Endothelial cell of umbilical vein (primary cell): ENCODE measurements at regions not wholly inside any gene's neighbourhood (a gene's known extent, or its start where the extent isn't known, plus 50 kb on each side); places are given as distances from the start of the nearest gene placed in this dataset.

Experiments
- BruUV-seq: library from RNA; stranded (reverse); fragments of 400-500 nt; replicated peaks from 2 replicates; lab custom pipeline; 2021; lab: Mats Ljungman, UMichigan
- CTCF ChIA-PET: fragments of 300-600, 350-600 bp; sonication (Branson Sonifier 250); formaldehyde crosslinking; loops from one replicate; lab custom pipeline; 2021; ENCODE audit warnings: antibody characterized with exemption, inconsistent platforms; lab: Charles Lee
- POLR2A ChIA-PET: fragments of 300-600, 350-600 bp; sonication (Branson Sonifier 250); formaldehyde crosslinking; loops from one replicate; lab custom pipeline; 2021; ENCODE audit warnings: antibody characterized with exemption, inconsistent platforms; lab: Charles Lee
- DNase-seq: peaks from one replicate; pipeline ENCODE4 v3.0.0-alpha.2; 2011; ENCODE audit warnings: low read depth, low spot score
- FAIRE-seq: peaks from 2 replicates; lab custom pipeline; 2011; peaks lifted over from hg19 to GRCh38; lab: Jason Lieb, UNC
- H2AFZ ChIP-seq: 2 replicates; pipeline ENCODE4 v1.6.0; 2012; ENCODE audit warnings: low read depth, low read length, control low read depth, inconsistent platforms
- H3K27ac ChIP-seq: 2 replicates; pipeline ENCODE4 v1.5.1; 2011; ENCODE audit warnings: low read depth, mild to moderate bottlenecking, control low read depth, low read length, moderate library complexity; ENCODE audit not compliant: insufficient read depth
- H3K27me3 ChIP-seq, 2 experiments: 2 replicates each; pipeline versions ENCODE4 v1.6.0 to v1.6.1; 2011; ENCODE audit warnings: low read length in 2 of 2, mixed read lengths in 1 of 2; ENCODE audit not compliant: control insufficient read depth in 2 of 2, insufficient read depth in 2 of 2
- H3K36me3 ChIP-seq, 2 experiments: 2 replicates in 1 of 2; 3 replicates in 1 of 2; pipeline ENCODE4 v1.5.1; 2011; ENCODE audit warnings: low read length in 2 of 2, mild to moderate bottlenecking in 1 of 2, moderate library complexity in 1 of 2; ENCODE audit not compliant: control insufficient read depth in 2 of 2, insufficient read depth in 2 of 2; ENCODE audit errors: extremely low read depth in 1 of 2
- H3K4me1 ChIP-seq: 3 replicates; pipeline ENCODE4 v1.5.1; 2011; ENCODE audit warnings: mild to moderate bottlenecking, low read length; ENCODE audit not compliant: control insufficient read depth, insufficient read depth; ENCODE audit errors: extremely low read depth
- H3K4me2 ChIP-seq: 2 replicates; pipeline ENCODE4 v1.6.1; 2011; ENCODE audit warnings: low read length, control low read depth, mixed read lengths; ENCODE audit not compliant: insufficient read depth
- H3K4me3 ChIP-seq, 3 experiments: fragments of 200-600 bp in 1 of 3; sonication (generic), shearing (Covaris generic) in 1 of 3; replicated peaks in 1 of 3; 2 replicates each; pipeline ENCODE4 v1.5.1; 2011 to 2016; ENCODE audit warnings: control low read depth in 3 of 3, low read length in 3 of 3, mild to moderate bottlenecking in 2 of 3, inconsistent platforms in 1 of 3, low read depth in 1 of 3, moderate library complexity in 1 of 3; ENCODE audit not compliant: insufficient read depth in 1 of 3
- H3K79me2 ChIP-seq: 2 replicates; pipeline ENCODE4 v1.6.0; 2012; ENCODE audit warnings: low read length, inconsistent platforms; ENCODE audit not compliant: control insufficient read depth, insufficient read depth
- H3K9ac ChIP-seq: replicated peaks from 2 replicates; pipeline ENCODE3; 2011; ENCODE audit warnings: low read length, control low read depth; ENCODE audit not compliant: insufficient read depth; ENCODE audit errors: extremely low read depth
- H3K9me1 ChIP-seq: replicated peaks from 3 replicates; pipeline ENCODE4 v1.6.0; 2011; ENCODE audit warnings: mild to moderate bottlenecking, low read length; ENCODE audit not compliant: control insufficient read depth, insufficient read depth; ENCODE audit errors: extremely low read depth
- H3K9me3 ChIP-seq: replicated peaks from 2 replicates; pipeline ENCODE4 v1.5.1; 2012; ENCODE audit warnings: low read length, inconsistent platforms; ENCODE audit not compliant: control insufficient read depth, insufficient read depth
- H4K20me1 ChIP-seq: replicated peaks from 2 replicates; pipeline ENCODE3; 2011; ENCODE audit warnings: mild to moderate bottlenecking, low read length; ENCODE audit not compliant: control insufficient read depth, insufficient read depth; ENCODE audit errors: extremely low read depth
- CTCF ChIP-seq, 2 donors: IDR thresholded peaks; 1 replicate in 1 of 2; 2 replicates in 1 of 2; pipeline ENCODE4 v1.5.1; 2011; ENCODE audit warnings: low read length in 2 of 2, mild to moderate bottlenecking in 2 of 2, moderate library complexity in 2 of 2, control low read depth in 1 of 2, inconsistent platforms in 1 of 2, low read depth in 1 of 2; ENCODE audit not compliant: insufficient read depth in 1 of 2; ENCODE audit errors: extremely low read depth in 1 of 2
- EZH2 ChIP-seq: IDR thresholded peaks from 2 replicates; pipeline ENCODE4 v1.6.1; 2012; ENCODE audit warnings: borderline replicate concordance, low read depth, mild to moderate bottlenecking, moderate library complexity, low read length, inconsistent platforms; ENCODE audit not compliant: severe bottlenecking
- GATA2 ChIP-seq: IDR thresholded peaks from 2 replicates; pipeline ENCODE4 v1.7.0; 2011; ENCODE audit warnings: low read depth, mild to moderate bottlenecking, moderate library complexity, mixed read lengths, low read length; ENCODE audit not compliant: insufficient read length, insufficient read depth
- POLR2AphosphoS5 ChIP-seq: IDR thresholded peaks from 2 replicates; pipeline ENCODE4 v1.6.1; 2012; ENCODE audit warnings: low read depth, mild to moderate bottlenecking, control low read depth, low read length, moderate library complexity; ENCODE audit not compliant: insufficient read depth
- dilution Hi-C: fragments of 300-500 bp; cut with MboI; formaldehyde crosslinking; loops from one replicate; pipeline ENCODE4 v1.15.0; 2019; ENCODE audit warnings: low sequenced_read_pairs; ENCODE audit not compliant: extremely low pct_ligation_motif_present
- intact Hi-C: fragments of 100-400 bp; cut with micrococcal nuclease; formaldehyde crosslinking; loops from one replicate; pipeline ENCODE4 v1.10.0; 2022

GRCh38 chr10:47076949-47077361 lies 165.7 kb downstream of the PTPN20 start:
- no peaks in the 10 kb centered on the region for H3K9me3 ChIP-seq
- intact Hi-C loops: no loop called here
- H2AFZ ChIP-seq: no peak overlapping the region
- ChIA-PET POLR2A (no interaction called here), CTCF (no interaction called here)
- H3K79me2 ChIP-seq: no peaks in the 10 kb centered on the region
- no peak overlapping the region for H3K4me3 ChIP-seq
- DNase-seq (no peak), FAIRE-seq (no peak)
- BruUV-seq: no TSS peak
- no peaks in the 10 kb centered on the region for H3K9me1 ChIP-seq
- no peaks in the 10 kb centered on the region for H3K36me3 ChIP-seq
- dilution Hi-C loops: no loop called here
- no peak overlapping the region for H3K27ac ChIP-seq
- H3K4me2 ChIP-seq: no peak overlapping the region
- no peak for TF ChIP-seq POLR2AphosphoS5
- TF ChIP-seq GATA2: peak; percentile 12
- no peaks in the 10 kb centered on the region for H3K4me1 ChIP-seq
- no peak overlapping the region for H3K9ac ChIP-seq
- no peaks in the 10 kb centered on the region for H4K20me1 ChIP-seq
- H3K27me3 ChIP-seq: no peaks in the 10 kb centered on the region

- BruUV-seq: no TSS peak
- DNase-seq (no peak), FAIRE-seq (no peak)
- no peaks in the 10 kb centered on the region for H3K9me3 ChIP-seq
- POLR2A ChIA-PET: no interaction called here
- H3K4me3 ChIP-seq: no peak overlapping the region
- dilution Hi-C loops: no loop called here
- no peaks in the 10 kb centered on the region for H3K27me3 ChIP-seq
- no peak overlapping the region for H3K27ac ChIP-seq
- no peaks in the 10 kb centered on the region for H3K79me2 ChIP-seq
- no peaks in the 10 kb centered on the region for H3K36me3 ChIP-seq
- CTCF ChIA-PET: no interaction called here
- H3K4me2 ChIP-seq: no peak overlapping the region
- no peaks in the 10 kb centered on the region for H3K4me1 ChIP-seq
- intact Hi-C loops: no loop called here
- no peak overlapping the region for H3K9ac ChIP-seq
- H4K20me1 ChIP-seq: no peaks in the 10 kb centered on the region
- TF ChIP-seq GATA2 (peak; percentile 1), CTCF (IDR thresholded peaks at IDR 0.05; ENCODE audit: extremely low read depth in 1 of 2, insufficient read depth in 1 of 2, low read depth in 1 of 2, low read length in 2 of 2) (no peak), EZH2 (no peak)
- H3K9me1 ChIP-seq: no peaks in the 10 kb centered on the region
- no peak overlapping the region for H2AFZ ChIP-seq
Observed at GRCh38 chr10:47077386-47077785, 166.2 kb downstream of the PTPN20 start.
